ENCODE measurements at regions not wholly inside any gene's neighbourhood (a gene's known extent, or its start where the extent isn't known, plus 50 kb on each side); places are given as distances from the start of the nearest gene placed in this dataset.

GRCh38 chr12:24113701-24114100, 164.2 kb upstream of the SOX5 start:
- Histone ChIP-seq H3K27ac (no peak overlapping the region), H3K36me3 (no peaks in the 10 kb centered on the region), H3K79me2 (ENCODE audit: low read depth) (no peaks in the 10 kb centered on the region), H3K9ac (no peak overlapping the region), H4K20me1 (ENCODE audit: low read depth) (no peaks in the 10 kb centered on the region), H3K27me3 (no peaks in the 10 kb centered on the region), H3K4me2 (no peak overlapping the region), H3K9me3 (ENCODE audit: low read depth) (no peaks in the 10 kb centered on the region), H3F3A (ENCODE audit: low read depth) (peaks cover 9% of the 10 kb centered on the region), H2AFZ (replicated peaks) (no peak overlapping the region), H3K4me1 (peaks cover 20% of the 10 kb centered on the region), H3K4me3 (no peak overlapping the region)
- Mint-ChIP-seq H3K36me3 (peaks cover 5% of the 10 kb centered on the region), H3K9me3 (peaks cover 7% of the 10 kb centered on the region), H3K4me1 (peaks cover 11% of the 10 kb centered on the region), H3K27ac (no peak overlapping the region), H3K27me3 (ENCODE audit: insufficient read depth, low read depth) (peaks cover 3% of the 10 kb centered on the region), H3K4me3 (no peak overlapping the region)
- DNase-seq (ENCODE audit: low spot score), result peak; percentile 11
- no peak for TF ChIP-seq EZH2phosphoT487 (IDR thresholded peaks at IDR 0.05)
- TF ChIP-seq EZH2 (IDR thresholded peaks at IDR 0.05), result no peak
- no peak for TF ChIP-seq CTCF (IDR thresholded peaks at IDR 0.05)

GRCh38 chr12:24111616-24112015, 162.1 kb upstream of the SOX5 start:
- no peak overlapping the region for H3K4me3 ChIP-seq
- H2AFZ ChIP-seq (replicated peaks), result no peak overlapping the region
- Mint-ChIP-seq H3K4me3 (no peak overlapping the region), H3K36me3 (peaks cover 5% of the 10 kb centered on the region), H3K9me3 (peaks cover 7% of the 10 kb centered on the region), H3K4me1 (peaks cover 24% of the 10 kb centered on the region), H3K27me3 (ENCODE audit: insufficient read depth, low read depth) (no peaks in the 10 kb centered on the region), H3K27ac (no peak overlapping the region)
- no peaks in the 10 kb centered on the region for H3K36me3 ChIP-seq
- H3K4me2 ChIP-seq, result no peak overlapping the region
- DNase-seq (ENCODE audit: low spot score), result no peak
- no peaks in the 10 kb centered on the region for H4K20me1 ChIP-seq (ENCODE audit: low read depth)
- no peak overlapping the region for H3K9ac ChIP-seq
- no peak overlapping the region for H3K27ac ChIP-seq
- H3K4me1 ChIP-seq, result peaks cover 39% of the 10 kb centered on the region
- H3K9me3 ChIP-seq (ENCODE audit: low read depth), result no peaks in the 10 kb centered on the region
- no peaks in the 10 kb centered on the region for H3K79me2 ChIP-seq (ENCODE audit: low read depth)
- H3F3A ChIP-seq (ENCODE audit: low read depth), result peaks cover 19% of the 10 kb centered on the region
- TF ChIP-seq CTCF (IDR thresholded peaks at IDR 0.05) (no peak), EZH2phosphoT487 (IDR thresholded peaks at IDR 0.05) (no peak), EZH2 (IDR thresholded peaks at IDR 0.05) (no peak)
- H3K27me3 ChIP-seq, result no peaks in the 10 kb centered on the region

GRCh38 chr12:24111086-24111485, 161.6 kb upstream of the SOX5 start:
- no peak overlapping the region for H3K27ac ChIP-seq
- no peak overlapping the region for H3K9ac ChIP-seq
- no peaks in the 10 kb centered on the region for H4K20me1 ChIP-seq (ENCODE audit: low read depth)
- H3K27me3 ChIP-seq, result no peaks in the 10 kb centered on the region
- H2AFZ ChIP-seq (replicated peaks), result no peak overlapping the region
- H3F3A ChIP-seq (ENCODE audit: low read depth), result peaks cover 19% of the 10 kb centered on the region
- H3K4me3 ChIP-seq, result no peak overlapping the region
- TF ChIP-seq EZH2 (IDR thresholded peaks at IDR 0.05) (no peak), CTCF (IDR thresholded peaks at IDR 0.05) (no peak), EZH2phosphoT487 (IDR thresholded peaks at IDR 0.05) (no peak)
- no peaks in the 10 kb centered on the region for H3K79me2 ChIP-seq (ENCODE audit: low read depth)
- Mint-ChIP-seq H3K4me3 (peak overlapping the region; percentile 21), H3K4me1 (peaks cover 24% of the 10 kb centered on the region), H3K9me3 (peaks cover 9% of the 10 kb centered on the region), H3K27me3 (ENCODE audit: insufficient read depth, low read depth) (no peaks in the 10 kb centered on the region), H3K36me3 (peaks cover 7% of the 10 kb centered on the region), H3K27ac (no peak overlapping the region)
- peaks cover 39% of the 10 kb centered on the region for H3K4me1 ChIP-seq
- H3K9me3 ChIP-seq (ENCODE audit: low read depth), result no peaks in the 10 kb centered on the region
- no peak for DNase-seq (ENCODE audit: low spot score)
- no peaks in the 10 kb centered on the region for H3K36me3 ChIP-seq
- H3K4me2 ChIP-seq, result no peak overlapping the region

Data from neural progenitor cell (in vitro differentiated cells).